Activated naive CD8-positive, alpha-beta T cell treated with anti-CD3 and anti-CD28 coated beads for 36 hours (primary cell): ENCODE measurements at regions not wholly inside any gene's neighbourhood (a gene's known extent, or its start where the extent isn't known, plus 50 kb on each side); places are given as distances from the start of the nearest gene placed in this dataset.

Experiments
- DNase-seq: peaks from one replicate; pipeline ENCODE4 v3.0.0; 2021
- H3K27ac Mint-ChIP-seq: one replicate; pipeline ENCODE4 v1.8.0; 2022; ENCODE audit warnings: mild to moderate bottlenecking, moderate library complexity, mixed read lengths
- H3K27me3 Mint-ChIP-seq: one replicate; pipeline ENCODE4 v1.8.0; 2022; ENCODE audit warnings: mild to moderate bottlenecking, mixed read lengths
- H3K36me3 Mint-ChIP-seq: one replicate; pipeline ENCODE4 v1.8.0; 2021; ENCODE audit warnings: mild to moderate bottlenecking, mixed read lengths
- H3K4me1 Mint-ChIP-seq: one replicate; pipeline ENCODE4 v1.8.0; 2021; ENCODE audit warnings: mixed read lengths
- H3K4me3 Mint-ChIP-seq: one replicate; pipeline ENCODE4 v1.8.0; 2022; ENCODE audit warnings: mild to moderate bottlenecking, moderate library complexity, mixed read lengths
- H3K9me3 Mint-ChIP-seq: one replicate; pipeline ENCODE4 v1.8.0; 2022; ENCODE audit warnings: mixed read lengths

- peaks cover 17% of the 10 kb centered on the region for H3K27me3 Mint-ChIP-seq
- peaks cover 2% of the 10 kb centered on the region for H3K4me1 Mint-ChIP-seq
- no peak for DNase-seq
- H3K36me3 Mint-ChIP-seq: peaks cover 2% of the 10 kb centered on the region
- H3K9me3 Mint-ChIP-seq: peaks cover 8% of the 10 kb centered on the region
- H3K4me3 Mint-ChIP-seq: no peak overlapping the region
- H3K27ac Mint-ChIP-seq: no peak overlapping the region
These were observed 150.3 kb downstream of the AHR start for GRCh38 chr7:17448479-17449423.

DNA sequence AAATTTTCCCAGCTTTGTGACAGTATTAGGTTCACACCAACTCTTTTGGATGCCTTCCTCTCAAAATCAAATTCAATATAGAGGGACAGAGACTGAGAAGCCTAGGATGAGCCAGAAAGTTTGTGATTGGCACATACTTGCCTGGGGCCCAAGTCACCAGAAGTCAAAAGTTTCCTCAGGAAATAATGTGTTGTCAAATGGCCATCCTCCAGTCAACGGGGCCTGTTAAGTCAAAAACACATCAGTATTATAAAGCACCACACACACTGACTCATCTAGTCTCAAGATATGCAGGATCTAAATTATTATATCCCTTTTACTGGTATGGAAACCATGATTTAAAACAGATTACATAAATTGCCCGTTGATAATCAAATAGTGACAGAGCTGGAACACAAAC is 158.1 kb downstream of the AHR start:
- H3K9me3 Mint-ChIP-seq: peaks cover 16% of the 10 kb centered on the region
- no peak overlapping the region for H3K4me3 Mint-ChIP-seq
- no peak overlapping the region for H3K27ac Mint-ChIP-seq
- no peaks in the 10 kb centered on the region for H3K27me3 Mint-ChIP-seq
- no peaks in the 10 kb centered on the region for H3K4me1 Mint-ChIP-seq
- no peak for DNase-seq
- peaks cover 3% of the 10 kb centered on the region for H3K36me3 Mint-ChIP-seq

DNA sequence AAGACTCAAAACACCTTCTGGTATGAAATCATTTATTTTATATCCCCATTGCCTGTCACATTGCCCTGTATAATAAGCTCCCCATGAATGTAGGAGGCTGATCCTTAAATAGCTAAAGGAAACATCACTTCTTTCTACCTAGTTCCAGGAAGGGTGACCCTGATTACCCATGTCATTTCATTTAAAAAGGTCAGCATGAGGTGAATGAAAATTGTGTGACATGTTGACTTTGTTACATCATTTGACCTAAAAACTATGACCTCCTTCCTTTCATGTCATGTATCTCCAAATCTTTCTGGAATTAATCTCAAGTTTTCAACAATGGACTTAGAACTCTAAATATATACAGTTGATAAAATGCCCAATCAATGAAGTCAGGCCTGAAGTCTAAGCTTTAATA is 161.5 kb downstream of the AHR start:
- Mint-ChIP-seq H3K27me3 (no peaks in the 10 kb centered on the region), H3K27ac (no peak overlapping the region), H3K9me3 (peaks cover 15% of the 10 kb centered on the region), H3K36me3 (peaks cover 3% of the 10 kb centered on the region), H3K4me3 (no peak overlapping the region), H3K4me1 (peaks cover 10% of the 10 kb centered on the region)
- no peak for DNase-seq

DNA sequence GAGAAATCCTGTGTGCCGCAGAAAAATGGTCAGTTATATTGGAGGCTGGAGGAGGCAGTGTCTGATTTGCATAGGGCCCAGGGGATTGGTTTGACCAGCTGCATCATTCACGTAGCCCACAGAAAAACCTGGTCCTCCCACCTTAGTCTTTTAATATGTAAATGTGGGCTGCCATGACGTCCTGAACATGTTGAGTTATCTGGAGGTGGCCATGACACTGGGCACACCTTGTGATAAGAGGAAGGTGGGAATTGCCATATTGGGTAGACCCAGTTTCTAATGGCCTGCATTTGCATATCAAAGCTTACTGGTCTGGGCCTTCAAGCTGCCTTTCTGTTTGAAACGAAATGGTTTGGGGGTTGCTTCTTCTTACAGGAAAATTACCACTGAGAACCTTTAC is 162.2 kb downstream of the AHR start:
- Mint-ChIP-seq H3K9me3 (peaks cover 15% of the 10 kb centered on the region), H3K4me1 (peaks cover 10% of the 10 kb centered on the region), H3K36me3 (peaks cover 3% of the 10 kb centered on the region), H3K27ac (no peak overlapping the region), H3K27me3 (no peaks in the 10 kb centered on the region), H3K4me3 (no peak overlapping the region)
- DNase-seq: no peak

- H3K4me1 Mint-ChIP-seq: peaks cover 19% of the 10 kb centered on the region
- peaks cover 15% of the 10 kb centered on the region for H3K9me3 Mint-ChIP-seq
- H3K4me3 Mint-ChIP-seq: no peak overlapping the region
- H3K27ac Mint-ChIP-seq: no peak overlapping the region
- peaks cover 3% of the 10 kb centered on the region for H3K36me3 Mint-ChIP-seq
- peaks cover 9% of the 10 kb centered on the region for H3K27me3 Mint-ChIP-seq
- no peak for DNase-seq
These were observed 163.7 kb downstream of the AHR start for GRCh38 chr7:17462131-17462631.

- no peak overlapping the region for H3K4me3 Mint-ChIP-seq
- no peak overlapping the region for H3K27ac Mint-ChIP-seq
- H3K36me3 Mint-ChIP-seq: no peaks in the 10 kb centered on the region
These were observed 165.1 kb downstream of the AHR start for GRCh38 chr7:17463511-17464085.

GRCh38 chr7:17466216-17466615 is 167.8 kb downstream of the AHR start:
- Mint-ChIP-seq H3K4me1 (peaks cover 19% of the 10 kb centered on the region), H3K36me3 (no peaks in the 10 kb centered on the region), H3K27me3 (peaks cover 23% of the 10 kb centered on the region), H3K27ac (no peak overlapping the region), H3K4me3 (no peak overlapping the region), H3K9me3 (no peaks in the 10 kb centered on the region)
- no peak for DNase-seq

More at GRCh38 chr7:17463511-17464085, 165.1 kb downstream of the AHR start:
- peaks cover 6% of the 10 kb centered on the region for H3K9me3 Mint-ChIP-seq
- peaks cover 21% of the 10 kb centered on the region for H3K27me3 Mint-ChIP-seq
- DNase-seq: no peak
- H3K4me1 Mint-ChIP-seq: peaks cover 19% of the 10 kb centered on the region

DNA sequence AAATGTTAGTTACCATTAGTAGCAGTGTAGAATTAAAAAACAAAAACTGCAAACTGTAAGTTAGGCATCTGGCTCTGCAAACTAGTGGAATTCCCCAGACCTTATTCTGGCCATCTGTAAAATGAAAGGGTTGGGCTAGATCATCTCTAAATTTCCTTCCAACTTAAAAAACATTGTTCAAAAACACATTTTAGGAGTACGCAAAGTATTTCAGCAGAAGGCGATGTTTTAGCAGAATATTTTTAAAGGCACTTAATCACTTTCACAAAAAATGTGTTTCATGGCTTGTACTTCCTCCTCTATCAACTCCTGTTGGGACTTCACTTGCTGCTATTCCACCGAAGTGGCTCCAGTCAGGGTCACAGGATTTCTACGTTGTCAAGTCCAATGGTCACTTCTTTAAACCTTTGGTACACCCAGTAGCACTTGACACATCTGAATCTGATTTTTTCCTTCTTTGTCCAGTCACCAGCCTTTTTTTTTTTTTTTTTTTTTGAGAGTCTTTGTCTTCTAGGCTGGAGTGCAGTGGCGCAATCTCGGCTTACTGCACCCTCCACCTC is 169.0 kb downstream of the AHR start:
- no peak for DNase-seq
- H3K36me3 Mint-ChIP-seq: no peaks in the 10 kb centered on the region
- no peak overlapping the region for H3K27ac Mint-ChIP-seq
- peaks cover 23% of the 10 kb centered on the region for H3K27me3 Mint-ChIP-seq
- no peaks in the 10 kb centered on the region for H3K9me3 Mint-ChIP-seq
- H3K4me3 Mint-ChIP-seq: no peak overlapping the region
- peaks cover 19% of the 10 kb centered on the region for H3K4me1 Mint-ChIP-seq

DNA sequence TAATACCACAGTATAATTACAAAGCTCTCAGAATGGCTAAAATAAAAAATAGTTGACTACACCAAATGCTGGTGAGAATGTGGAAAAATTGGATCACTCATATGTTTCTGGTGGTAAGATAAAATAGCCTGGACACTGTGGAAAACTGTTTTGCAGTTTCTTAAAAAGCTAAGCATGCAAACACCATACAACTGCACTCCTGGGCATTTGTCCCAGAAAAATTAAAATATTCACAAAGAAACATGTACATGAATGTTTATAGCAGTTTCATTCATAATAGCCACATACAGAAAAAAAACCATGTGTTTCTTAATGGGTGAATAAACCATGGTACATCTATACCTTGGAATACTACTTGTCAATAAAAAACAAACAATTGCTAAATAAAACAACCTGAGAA is 172.9 kb downstream of the AHR start:
- no peaks in the 10 kb centered on the region for H3K36me3 Mint-ChIP-seq

GRCh38 chr7:17472518-17472917 is 174.1 kb downstream of the AHR start:
- no peak overlapping the region for H3K27ac Mint-ChIP-seq
- H3K4me3 Mint-ChIP-seq: no peak overlapping the region
- H3K4me1 Mint-ChIP-seq: no peaks in the 10 kb centered on the region
- no peaks in the 10 kb centered on the region for H3K36me3 Mint-ChIP-seq
- no peaks in the 10 kb centered on the region for H3K9me3 Mint-ChIP-seq
- H3K27me3 Mint-ChIP-seq: peaks cover 11% of the 10 kb centered on the region
- no peak for DNase-seq

More for the DNA sequence above, 172.9 kb downstream of the AHR start:
- peaks cover 20% of the 10 kb centered on the region for H3K27me3 Mint-ChIP-seq
- no peak for DNase-seq
- H3K27ac Mint-ChIP-seq: no peak overlapping the region
- peaks cover 3% of the 10 kb centered on the region for H3K4me1 Mint-ChIP-seq
- no peak overlapping the region for H3K4me3 Mint-ChIP-seq
- H3K9me3 Mint-ChIP-seq: no peaks in the 10 kb centered on the region

- Mint-ChIP-seq H3K27me3 (peaks cover 8% of the 10 kb centered on the region), H3K4me3 (no peak overlapping the region), H3K27ac (no peak overlapping the region), H3K36me3 (no peaks in the 10 kb centered on the region), H3K4me1 (no peaks in the 10 kb centered on the region), H3K9me3 (no peaks in the 10 kb centered on the region)
- no peak for DNase-seq
These were observed 174.5 kb downstream of the AHR start for GRCh38 chr7:17472939-17473338.

DNA sequence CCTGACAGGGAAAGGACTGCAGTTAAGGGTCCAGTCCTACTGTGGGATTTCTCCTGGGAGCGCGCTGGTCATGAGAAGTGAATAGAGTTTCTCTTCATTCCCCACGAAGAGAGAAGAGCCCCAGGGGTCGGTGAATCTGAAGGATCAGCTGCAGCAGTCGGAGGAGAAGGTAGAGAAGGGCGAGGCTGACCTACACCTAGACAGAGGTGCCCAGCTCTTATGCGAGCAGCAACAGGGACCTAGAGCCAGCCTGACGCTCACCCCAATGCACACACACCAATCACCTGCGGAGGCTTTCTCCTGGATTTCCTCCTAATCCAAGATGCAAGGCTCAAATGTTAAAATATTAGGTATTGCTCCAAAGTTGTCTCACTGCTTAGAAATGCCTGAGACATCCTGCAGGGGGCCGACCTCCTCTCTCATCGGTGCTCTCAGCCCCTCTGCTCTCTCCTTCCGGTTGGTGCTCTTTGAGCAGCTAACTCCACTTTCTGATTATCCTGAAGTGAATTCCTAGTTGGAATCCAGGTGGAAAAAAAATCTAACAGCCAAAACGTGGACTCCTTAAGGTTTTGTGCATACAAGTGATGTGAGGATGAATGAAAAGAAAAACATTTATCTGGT is 176.4 kb downstream of the AHR start:
- H3K4me1 Mint-ChIP-seq: no peaks in the 10 kb centered on the region
- H3K36me3 Mint-ChIP-seq: no peaks in the 10 kb centered on the region
- no peak overlapping the region for H3K4me3 Mint-ChIP-seq
- H3K27ac Mint-ChIP-seq: no peak overlapping the region
- H3K9me3 Mint-ChIP-seq: no peaks in the 10 kb centered on the region
- H3K27me3 Mint-ChIP-seq: peaks cover 2% of the 10 kb centered on the region
- no peak for DNase-seq

DNA sequence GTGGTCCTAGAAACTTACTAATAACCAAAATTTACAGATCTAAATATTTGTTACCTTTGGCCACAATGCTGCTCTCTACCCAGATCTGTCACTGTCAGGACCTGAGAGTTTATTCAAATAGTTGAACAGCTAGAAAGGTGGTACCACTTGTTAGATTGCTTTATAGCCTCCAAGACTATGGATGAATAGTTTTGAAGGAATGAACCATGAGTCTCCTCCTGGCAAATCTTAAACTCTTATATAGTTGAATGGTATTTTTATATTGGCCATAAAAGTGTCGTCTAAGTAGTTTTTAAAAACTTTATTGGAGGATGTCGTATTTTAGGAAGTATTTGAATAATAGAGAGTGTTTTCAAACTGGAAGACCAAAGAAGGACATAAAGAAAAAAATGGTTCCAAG is 178.7 kb downstream of the AHR start:
- Mint-ChIP-seq H3K4me3 (no peak overlapping the region), H3K27me3 (no peaks in the 10 kb centered on the region)

GRCh38 chr7:17481118-17481517 is 182.7 kb downstream of the AHR start:
- H3K27me3 Mint-ChIP-seq: no peaks in the 10 kb centered on the region
- H3K36me3 Mint-ChIP-seq: no peaks in the 10 kb centered on the region
- no peak overlapping the region for H3K4me3 Mint-ChIP-seq
- no peaks in the 10 kb centered on the region for H3K9me3 Mint-ChIP-seq
- no peak overlapping the region for H3K27ac Mint-ChIP-seq
- no peaks in the 10 kb centered on the region for H3K4me1 Mint-ChIP-seq
- no peak for DNase-seq

More for the DNA sequence above, 178.7 kb downstream of the AHR start:
- no peaks in the 10 kb centered on the region for H3K36me3 Mint-ChIP-seq
- no peak for DNase-seq
- H3K27ac Mint-ChIP-seq: no peak overlapping the region
- H3K4me1 Mint-ChIP-seq: no peaks in the 10 kb centered on the region
- no peaks in the 10 kb centered on the region for H3K9me3 Mint-ChIP-seq

DNA sequence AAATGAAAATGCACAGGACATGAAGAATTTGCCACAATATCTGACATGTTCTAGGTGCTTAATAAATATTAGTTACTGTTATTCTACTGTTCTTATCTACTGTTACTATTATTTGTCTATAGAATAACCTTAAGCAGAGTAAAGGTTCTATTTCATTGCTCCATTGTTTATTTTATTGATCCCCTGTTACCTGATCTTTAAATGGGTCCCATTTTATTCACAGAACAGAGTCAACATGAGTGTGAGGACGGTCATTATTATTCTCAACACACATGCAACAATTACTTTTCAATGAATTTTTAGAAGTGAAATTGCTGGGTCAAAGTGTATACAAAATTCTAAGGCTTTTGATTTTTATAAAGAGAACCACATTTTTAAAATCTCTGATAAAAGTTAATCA is 186.9 kb downstream of the AHR start:
- Mint-ChIP-seq H3K36me3 (no peaks in the 10 kb centered on the region), H3K9me3 (no peaks in the 10 kb centered on the region)

More for the DNA sequence above, 186.9 kb downstream of the AHR start:
- no peak overlapping the region for H3K4me3 Mint-ChIP-seq
- no peaks in the 10 kb centered on the region for H3K4me1 Mint-ChIP-seq
- no peak for DNase-seq
- no peaks in the 10 kb centered on the region for H3K27me3 Mint-ChIP-seq
- no peak overlapping the region for H3K27ac Mint-ChIP-seq
